ENCODE measurements at regions not wholly inside any gene's neighbourhood (a gene's known extent, or its start where the extent isn't known, plus 50 kb on each side); places are given as distances from the start of the nearest gene placed in this dataset.

- TF ChIP-seq, protein P1, sequence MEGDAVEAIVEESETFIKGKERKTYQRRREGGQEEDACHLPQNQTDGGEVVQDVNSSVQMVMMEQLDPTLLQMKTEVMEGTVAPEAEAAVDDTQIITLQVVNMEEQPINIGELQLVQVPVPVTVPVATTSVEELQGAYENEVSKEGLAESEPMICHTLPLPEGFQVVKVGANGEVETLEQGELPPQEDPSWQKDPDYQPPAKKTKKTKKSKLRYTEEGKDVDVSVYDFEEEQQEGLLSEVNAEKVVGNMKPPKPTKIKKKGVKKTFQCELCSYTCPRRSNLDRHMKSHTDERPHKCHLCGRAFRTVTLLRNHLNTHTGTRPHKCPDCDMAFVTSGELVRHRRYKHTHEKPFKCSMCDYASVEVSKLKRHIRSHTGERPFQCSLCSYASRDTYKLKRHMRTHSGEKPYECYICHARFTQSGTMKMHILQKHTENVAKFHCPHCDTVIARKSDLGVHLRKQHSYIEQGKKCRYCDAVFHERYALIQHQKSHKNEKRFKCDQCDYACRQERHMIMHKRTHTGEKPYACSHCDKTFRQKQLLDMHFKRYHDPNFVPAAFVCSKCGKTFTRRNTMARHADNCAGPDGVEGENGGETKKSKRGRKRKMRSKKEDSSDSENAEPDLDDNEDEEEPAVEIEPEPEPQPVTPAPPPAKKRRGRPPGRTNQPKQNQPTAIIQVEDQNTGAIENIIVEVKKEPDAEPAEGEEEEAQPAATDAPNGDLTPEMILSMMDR (IDR thresholded peaks at IDR 0.05; ENCODE audit: borderline replicate concordance, extremely low read depth, low read length, poor library complexity, severe bottlenecking): no peak
- no peak for TF ChIP-seq EZH2 (IDR thresholded peaks at IDR 0.05; ENCODE audit: borderline replicate concordance, low read depth, low read length, severe bottlenecking)
Measured at GRCh38 chr11:69925366-69926196, 106.4 kb upstream of the FGF3 start.

Data from DND-41 (cell line).